D721Med (cell line): ENCODE measurements at regions not wholly inside any gene's neighbourhood (a gene's known extent, or its start where the extent isn't known, plus 50 kb on each side); places are given as distances from the start of the nearest gene placed in this dataset.
"Not testable (repeated sequence)": the region's sequence is repeated elsewhere in the genome, so short reads cannot be mapped to it uniquely, and the experiment has no call there.

ENCODE experiments used
- DNase-seq: peaks from one replicate; pipeline ENCODE4 v3.0.0; 2011; ENCODE audit warnings: low spot score; ENCODE audit not compliant: insufficient read length
- FAIRE-seq: peaks from 2 replicates; lab custom pipeline; 2011; peaks lifted over from hg19 to GRCh38; lab: Jason Lieb, UNC
- CTCF ChIP-seq: IDR thresholded peaks from 2 replicates; pipeline ENCODE4 v1.5.1; 2012; ENCODE audit warnings: mild to moderate bottlenecking, control low read depth; ENCODE audit not compliant: insufficient read depth; ENCODE audit errors: missing control alignments

GRCh38 chr4:124990398-124990797 is 277.9 kb upstream of the ANKRD50 start:
- no peak for TF ChIP-seq CTCF
- FAIRE-seq: no peak
- no peak for DNase-seq

- TF ChIP-seq CTCF: no peak
- DNase-seq (no peak), FAIRE-seq (no peak)
Measured at GRCh38 chr4:124980276-124980752, 267.8 kb upstream of the ANKRD50 start.

GRCh38 chr4:124978536-124978935 is 266.0 kb upstream of the ANKRD50 start:
- FAIRE-seq: not testable (repeated sequence)

GRCh38 chr4:124977045-124977444 is 264.5 kb upstream of the ANKRD50 start:
- no peak for FAIRE-seq
- no peak for DNase-seq
- TF ChIP-seq CTCF: no peak

More at GRCh38 chr4:124978536-124978935, 266.0 kb upstream of the ANKRD50 start:
- DNase-seq: not testable (repeated sequence)

- no peak for TF ChIP-seq CTCF
- no peak for DNase-seq
- FAIRE-seq: no peak
Measured at GRCh38 chr4:124974152-124974551, 261.6 kb upstream of the ANKRD50 start.

- no peak for TF ChIP-seq CTCF
- FAIRE-seq: no peak
- DNase-seq: no peak
Measured at GRCh38 chr4:124973716-124974115, 261.2 kb upstream of the ANKRD50 start.

GRCh38 chr4:124970011-124970410 is 257.5 kb upstream of the ANKRD50 start:
- FAIRE-seq: no peak

More at GRCh38 chr4:124970011-124970410, 257.5 kb upstream of the ANKRD50 start:
- TF ChIP-seq CTCF: no peak
- DNase-seq: no peak
